ENCODE measurements at regions not wholly inside any gene's neighbourhood (a gene's known extent, or its start where the extent isn't known, plus 50 kb on each side); places are given as distances from the start of the nearest gene placed in this dataset.
"Not testable (repeated sequence)": the region's sequence is repeated elsewhere in the genome, so short reads cannot be mapped to it uniquely, and the experiment has no call there.

DNA sequence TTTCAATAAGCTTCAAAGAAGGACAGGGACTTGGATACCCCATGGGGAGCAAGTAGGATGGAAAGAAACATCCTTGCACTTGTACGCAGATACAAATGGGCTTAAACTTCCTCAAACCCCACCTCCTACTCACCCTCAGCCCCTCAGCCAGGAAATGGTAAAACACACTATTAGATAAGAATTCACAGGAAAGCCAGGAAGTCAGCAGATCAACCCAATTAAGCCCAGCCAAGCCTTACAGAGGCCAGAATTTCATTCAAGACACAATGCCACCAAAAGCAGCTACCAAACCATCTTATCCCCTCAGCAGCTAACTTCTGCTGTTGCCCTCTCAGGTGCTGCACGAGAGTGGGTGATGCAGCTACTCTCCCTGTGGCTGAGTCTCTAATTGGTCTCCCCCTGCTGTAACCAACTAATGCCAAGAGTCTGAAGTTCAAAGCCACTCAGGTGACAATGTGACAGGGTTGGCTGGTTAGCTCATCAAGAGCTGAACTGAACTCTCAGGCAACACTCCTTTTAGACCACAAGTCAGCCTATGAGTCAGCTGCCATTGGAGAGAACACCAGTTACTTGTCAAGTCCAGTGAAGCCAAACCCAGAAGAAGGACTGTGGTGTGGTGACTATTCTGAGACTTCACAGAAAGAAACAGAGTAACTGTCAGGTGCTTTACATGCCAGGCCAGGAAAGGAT, 201.9 kb downstream of the ZNF608 start:
- H2AFZ ChIP-seq (ENCODE audit: low read length, unreplicated experiment), result no peak overlapping the region
- no peaks in the 10 kb centered on the region for H3K79me2 ChIP-seq (ENCODE audit: control insufficient read depth, insufficient read depth, low read length, unreplicated experiment)
- peaks cover 11% of the 10 kb centered on the region; the same call in 1 of the 2 replicates for H3K27me3 ChIP-seq (ENCODE audit: insufficient read depth, low read length)
- H3K36me3 ChIP-seq (ENCODE audit: insufficient read depth, low read length), result no peaks in the 10 kb centered on the region
- no peak overlapping the region for H3K27ac ChIP-seq (ENCODE audit: low read depth, low read length)
- no peaks in the 10 kb centered on the region for H3K4me1 ChIP-seq (ENCODE audit: control insufficient read depth, insufficient read depth, low read length, unreplicated experiment)
- no peak overlapping the region for H3K4me3 ChIP-seq (ENCODE audit: low read depth, low read length)

DNA sequence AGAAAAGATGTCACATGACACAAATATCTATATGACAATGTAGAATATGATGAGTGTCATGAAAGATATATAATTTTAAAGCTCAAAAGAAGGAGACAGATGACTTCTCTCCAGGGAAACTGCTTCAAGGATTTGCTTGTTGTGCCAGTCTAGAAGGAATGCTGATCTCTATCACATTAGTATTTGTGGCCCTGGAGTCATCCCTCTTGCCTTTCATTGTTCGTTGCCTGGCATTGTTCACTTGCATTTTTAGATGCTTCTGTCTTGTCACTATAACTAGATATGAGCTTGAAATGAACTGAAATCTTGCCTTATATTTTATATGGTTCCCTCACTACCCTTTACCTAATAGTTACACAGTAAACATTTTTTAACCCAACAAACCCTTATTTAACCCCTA, 207.5 kb downstream of the ZNF608 start:
- H3K27me3 ChIP-seq (ENCODE audit: insufficient read depth, low read length), result peaks cover 9% of the 10 kb centered on the region; the same call in 1 of the 2 replicates
- H3K36me3 ChIP-seq (ENCODE audit: insufficient read depth, low read length), result no peaks in the 10 kb centered on the region
- H2AFZ ChIP-seq (ENCODE audit: low read length, unreplicated experiment), result no peak overlapping the region
- H3K4me1 ChIP-seq (ENCODE audit: control insufficient read depth, insufficient read depth, low read length, unreplicated experiment), result no peaks in the 10 kb centered on the region
- H3K27ac ChIP-seq (ENCODE audit: low read depth, low read length), result no peak overlapping the region
- H3K4me3 ChIP-seq (ENCODE audit: low read depth, low read length), result no peak overlapping the region
- no peaks in the 10 kb centered on the region for H3K79me2 ChIP-seq (ENCODE audit: control insufficient read depth, insufficient read depth, low read length, unreplicated experiment)

DNA sequence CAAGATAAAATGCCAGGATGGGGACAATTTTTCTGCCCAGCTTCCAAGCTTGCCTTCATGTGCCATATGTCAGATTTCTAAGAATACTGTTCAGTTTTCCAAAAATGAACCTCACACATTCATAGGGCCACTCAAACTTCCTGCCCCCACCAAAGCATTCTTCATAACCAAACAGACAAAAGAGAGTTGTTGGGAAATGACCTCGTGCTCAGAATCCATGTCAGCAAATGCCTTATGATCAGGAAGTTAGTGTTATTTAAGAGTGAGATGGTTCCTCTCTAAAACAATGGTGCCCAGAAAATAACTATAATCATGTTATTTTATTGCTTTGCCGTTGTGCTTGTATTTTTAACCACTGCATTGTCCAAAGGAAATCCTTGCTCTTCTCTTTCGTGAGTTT, 208.2 kb downstream of the ZNF608 start:
- H3K4me1 ChIP-seq (ENCODE audit: control insufficient read depth, insufficient read depth, low read length, unreplicated experiment), result no peaks in the 10 kb centered on the region
- no peak overlapping the region for H3K27ac ChIP-seq (ENCODE audit: low read depth, low read length)
- H3K79me2 ChIP-seq (ENCODE audit: control insufficient read depth, insufficient read depth, low read length, unreplicated experiment), result no peaks in the 10 kb centered on the region
- peaks cover 9% of the 10 kb centered on the region; the same call in 1 of the 2 replicates for H3K27me3 ChIP-seq (ENCODE audit: insufficient read depth, low read length)
- no peak overlapping the region for H2AFZ ChIP-seq (ENCODE audit: low read length, unreplicated experiment)
- H3K4me3 ChIP-seq (ENCODE audit: low read depth, low read length), result no peak overlapping the region
- no peaks in the 10 kb centered on the region for H3K36me3 ChIP-seq (ENCODE audit: insufficient read depth, low read length)

DNA sequence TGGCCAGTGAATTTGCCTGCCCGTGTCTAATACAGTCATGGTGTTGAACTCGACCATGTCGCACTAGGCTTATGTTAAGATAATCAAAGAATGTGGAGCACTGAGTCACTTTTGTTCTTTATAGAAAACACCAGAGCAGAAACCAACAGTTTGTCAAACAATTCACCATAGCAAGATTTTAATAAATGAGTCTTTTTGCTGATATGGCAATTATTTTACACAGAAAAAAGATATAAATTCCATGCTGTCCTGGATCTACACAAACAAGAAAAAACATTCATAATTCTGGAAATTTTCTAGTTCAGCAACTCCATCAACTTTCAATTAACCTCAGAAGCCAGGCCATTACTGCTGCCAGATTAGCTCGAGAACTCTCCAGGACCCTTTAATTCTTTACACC, 208.9 kb downstream of the ZNF608 start:
- no peaks in the 10 kb centered on the region for H3K36me3 ChIP-seq (ENCODE audit: insufficient read depth, low read length)
- H2AFZ ChIP-seq (ENCODE audit: low read length, unreplicated experiment), result no peak overlapping the region

DNA sequence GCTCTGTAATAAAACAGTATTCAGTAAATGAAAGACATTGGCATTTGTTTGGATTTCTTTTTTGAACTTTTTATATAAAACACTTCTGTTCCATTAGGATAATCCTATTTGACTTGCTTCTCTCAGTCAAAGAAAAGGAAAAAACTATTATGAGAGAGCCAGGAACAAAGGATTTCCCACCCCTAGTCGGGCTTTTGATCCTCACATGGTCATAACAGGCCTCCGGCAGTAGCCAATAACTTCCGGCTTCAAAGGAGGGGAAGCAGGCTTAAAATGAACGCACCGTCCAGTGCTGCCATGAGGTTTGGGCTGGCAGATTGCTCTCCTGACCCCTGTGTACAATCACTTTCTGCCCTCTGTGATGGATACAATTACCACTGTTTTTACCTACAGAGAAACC, 209.3 kb downstream of the ZNF608 start:
- H3K36me3 ChIP-seq (ENCODE audit: insufficient read depth, low read length), result no peaks in the 10 kb centered on the region
- H3K79me2 ChIP-seq (ENCODE audit: control insufficient read depth, insufficient read depth, low read length, unreplicated experiment), result no peaks in the 10 kb centered on the region
- H3K4me3 ChIP-seq (ENCODE audit: low read depth, low read length), result no peak overlapping the region
- H3K27ac ChIP-seq (ENCODE audit: low read depth, low read length), result no peak overlapping the region
- H2AFZ ChIP-seq (ENCODE audit: low read length, unreplicated experiment), result no peak overlapping the region
- peaks cover 5% of the 10 kb centered on the region; the same call in 1 of the 2 replicates for H3K27me3 ChIP-seq (ENCODE audit: insufficient read depth, low read length)
- no peaks in the 10 kb centered on the region for H3K4me1 ChIP-seq (ENCODE audit: control insufficient read depth, insufficient read depth, low read length, unreplicated experiment)

More for the DNA sequence above, 208.9 kb downstream of the ZNF608 start:
- Histone ChIP-seq H3K27me3 (ENCODE audit: insufficient read depth, low read length) (peaks cover 9% of the 10 kb centered on the region; the same call in 1 of the 2 replicates), H3K27ac (ENCODE audit: low read depth, low read length) (no peak overlapping the region), H3K79me2 (ENCODE audit: control insufficient read depth, insufficient read depth, low read length, unreplicated experiment) (no peaks in the 10 kb centered on the region), H3K4me1 (ENCODE audit: control insufficient read depth, insufficient read depth, low read length, unreplicated experiment) (no peaks in the 10 kb centered on the region), H3K4me3 (ENCODE audit: low read depth, low read length) (no peak overlapping the region)

DNA sequence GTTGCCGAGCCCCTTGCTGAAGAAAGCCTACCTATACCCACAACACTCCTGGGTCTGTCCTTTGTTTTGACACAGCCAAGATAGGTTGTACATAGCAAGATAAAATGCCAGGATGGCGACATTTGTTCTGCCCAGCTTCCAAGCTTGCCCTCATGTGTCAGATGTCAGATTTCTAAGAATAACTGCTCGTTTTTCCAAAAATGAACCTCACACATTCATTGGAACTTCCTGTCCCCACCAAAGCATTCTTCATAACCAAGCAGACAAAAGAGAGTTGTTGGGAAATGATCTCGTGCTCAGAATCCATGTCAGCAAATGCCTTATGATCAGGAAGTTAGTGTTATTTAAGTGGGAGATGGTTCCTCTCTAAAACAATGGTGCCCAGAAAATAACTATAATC, 210.1 kb downstream of the ZNF608 start:
- Histone ChIP-seq H3K27me3 (ENCODE audit: insufficient read depth, low read length) (peaks cover 3% of the 10 kb centered on the region; the same call in 1 of the 2 replicates), H3K4me3 (ENCODE audit: low read depth, low read length) (no peak overlapping the region), H3K27ac (ENCODE audit: low read depth, low read length) (no peak overlapping the region), H3K36me3 (ENCODE audit: insufficient read depth, low read length) (no peaks in the 10 kb centered on the region), H2AFZ (ENCODE audit: low read length, unreplicated experiment) (no peak overlapping the region), H3K4me1 (ENCODE audit: control insufficient read depth, insufficient read depth, low read length, unreplicated experiment) (no peaks in the 10 kb centered on the region), H3K79me2 (ENCODE audit: control insufficient read depth, insufficient read depth, low read length, unreplicated experiment) (no peaks in the 10 kb centered on the region)

DNA sequence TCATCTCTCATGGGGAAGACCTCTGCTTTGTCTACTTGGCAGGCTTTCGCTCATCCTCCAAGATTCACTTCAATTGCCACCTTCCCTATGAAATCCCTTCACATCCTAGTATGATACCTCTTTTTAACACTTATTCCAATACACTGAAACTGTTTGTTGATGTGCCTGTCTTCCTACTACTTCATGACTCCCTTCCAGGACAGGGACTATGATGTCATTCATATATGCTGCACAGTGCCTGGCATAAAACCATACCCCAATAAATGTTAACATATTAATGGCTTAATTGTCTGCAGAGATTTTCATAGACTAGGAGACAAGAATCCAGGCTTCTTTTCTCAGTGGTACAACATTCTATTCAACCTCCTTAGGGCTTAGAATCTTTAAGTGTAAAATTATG, 215.5 kb downstream of the ZNF608 start:
- Histone ChIP-seq H3K79me2 (ENCODE audit: control insufficient read depth, insufficient read depth, low read length, unreplicated experiment) (no peaks in the 10 kb centered on the region), H3K27me3 (ENCODE audit: insufficient read depth, low read length) (no peaks in the 10 kb centered on the region), H3K4me1 (ENCODE audit: control insufficient read depth, insufficient read depth, low read length, unreplicated experiment) (peaks cover 6% of the 10 kb centered on the region), H3K4me3 (ENCODE audit: low read depth, low read length) (no peak overlapping the region), H3K27ac (ENCODE audit: low read depth, low read length) (no peak overlapping the region), H2AFZ (ENCODE audit: low read length, unreplicated experiment) (no peak overlapping the region), H3K36me3 (ENCODE audit: insufficient read depth, low read length) (no peaks in the 10 kb centered on the region)

DNA sequence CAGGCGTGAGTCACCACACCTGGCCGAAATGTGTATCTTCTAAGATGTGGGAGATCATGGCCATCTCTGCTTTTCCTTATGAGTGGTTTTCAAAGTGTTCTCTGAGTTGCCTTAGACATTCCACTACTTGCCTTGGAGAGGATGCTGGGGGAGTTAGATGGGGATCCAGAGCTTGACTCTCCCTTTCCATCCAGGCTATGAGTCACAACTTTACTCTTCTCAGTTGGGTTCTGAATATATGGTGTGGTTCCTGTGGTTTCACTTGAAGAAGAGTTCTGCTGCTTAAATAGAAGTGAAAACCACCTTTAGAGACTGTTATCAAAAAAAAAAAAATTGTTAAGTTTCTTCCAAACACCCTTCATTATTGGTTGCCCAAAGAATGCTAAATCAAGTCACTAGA, 217.6 kb downstream of the ZNF608 start:
- Histone ChIP-seq H3K27me3 (ENCODE audit: insufficient read depth, low read length) (no peaks in the 10 kb centered on the region), H3K36me3 (ENCODE audit: insufficient read depth, low read length) (no peaks in the 10 kb centered on the region), H3K4me3 (ENCODE audit: low read depth, low read length) (no peak overlapping the region), H2AFZ (ENCODE audit: low read length, unreplicated experiment) (no peak overlapping the region), H3K4me1 (ENCODE audit: control insufficient read depth, insufficient read depth, low read length, unreplicated experiment) (peaks cover 6% of the 10 kb centered on the region), H3K27ac (ENCODE audit: low read depth, low read length) (no peak overlapping the region), H3K79me2 (ENCODE audit: control insufficient read depth, insufficient read depth, low read length, unreplicated experiment) (no peaks in the 10 kb centered on the region)

DNA sequence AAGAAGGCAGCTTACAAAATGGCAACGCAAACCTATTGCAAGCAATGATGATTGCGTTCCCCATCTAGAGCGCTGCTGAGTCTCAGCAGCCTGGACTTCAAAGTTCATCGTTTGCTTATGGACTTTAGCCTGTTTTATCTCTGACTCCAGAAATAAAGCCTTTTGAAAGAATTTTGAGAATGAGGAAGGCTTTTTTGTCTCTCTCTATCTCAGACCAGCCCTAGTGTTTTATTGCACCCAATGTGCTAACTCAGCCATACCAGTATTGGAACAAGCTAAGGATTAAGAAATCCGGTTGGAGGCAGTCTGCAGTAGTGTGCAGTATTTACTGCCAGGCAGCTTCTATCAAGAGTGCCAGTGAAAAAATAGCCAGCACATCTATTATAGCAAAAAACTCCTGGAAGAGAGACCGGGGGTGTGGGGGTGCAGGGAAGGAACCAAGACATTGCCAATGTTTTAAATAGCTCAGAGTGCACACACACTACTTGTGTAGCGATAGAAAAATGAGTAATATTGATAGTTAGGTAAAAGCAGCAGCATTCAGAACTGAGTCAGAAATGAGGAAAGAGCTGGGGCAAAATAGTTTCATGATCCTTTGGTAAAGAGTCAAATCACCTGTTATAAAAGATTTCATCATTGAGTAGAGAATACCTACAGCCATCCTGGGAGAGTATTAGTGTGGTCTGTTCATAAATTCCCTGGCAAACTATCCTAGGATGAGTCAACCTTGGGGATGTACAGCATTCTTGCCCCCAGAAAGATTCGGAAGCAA, 219.0 kb downstream of the ZNF608 start:
- H2AFZ ChIP-seq (ENCODE audit: low read length, unreplicated experiment), result no peak overlapping the region

DNA sequence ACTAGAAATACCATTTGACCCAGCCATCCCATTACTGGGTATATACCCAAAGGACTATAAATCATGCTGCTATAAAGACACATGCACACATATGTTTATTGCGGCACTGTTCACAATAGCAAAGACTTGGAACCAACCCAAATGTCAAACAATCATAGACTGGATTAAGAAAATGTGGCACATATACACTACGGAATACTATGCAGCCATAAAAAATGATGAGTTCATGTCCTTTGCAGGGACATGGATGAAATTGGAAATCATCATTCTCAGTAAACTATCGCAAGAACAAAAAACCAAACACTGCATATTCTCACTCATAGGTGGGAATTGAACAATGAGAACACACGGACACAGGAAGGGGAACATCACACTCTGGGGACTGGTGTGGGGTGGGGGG, 220.4 kb downstream of the ZNF608 start:
- H3K4me3 ChIP-seq (ENCODE audit: low read depth, low read length); H3K27ac ChIP-seq (ENCODE audit: low read depth, low read length); H2AFZ ChIP-seq (ENCODE audit: low read length, unreplicated experiment); H3K36me3 ChIP-seq (ENCODE audit: insufficient read depth, low read length); H3K79me2 ChIP-seq (ENCODE audit: control insufficient read depth, insufficient read depth, low read length, unreplicated experiment); H3K4me1 ChIP-seq (ENCODE audit: control insufficient read depth, insufficient read depth, low read length, unreplicated experiment); H3K27me3 ChIP-seq (ENCODE audit: insufficient read depth, low read length): not testable (repeated sequence)

More for the DNA sequence above, 219.0 kb downstream of the ZNF608 start:
- Histone ChIP-seq H3K27me3 (ENCODE audit: insufficient read depth, low read length) (no peaks in the 10 kb centered on the region), H3K36me3 (ENCODE audit: insufficient read depth, low read length) (no peaks in the 10 kb centered on the region), H3K27ac (ENCODE audit: low read depth, low read length) (no peak overlapping the region), H3K4me3 (ENCODE audit: low read depth, low read length) (no peak overlapping the region), H3K4me1 (ENCODE audit: control insufficient read depth, insufficient read depth, low read length, unreplicated experiment) (peaks cover 6% of the 10 kb centered on the region), H3K79me2 (ENCODE audit: control insufficient read depth, insufficient read depth, low read length, unreplicated experiment) (no peaks in the 10 kb centered on the region)

All from ACC112 (cell line).